SK-N-DZ (cell line): ENCODE measurements at regions not wholly inside any gene's neighbourhood (a gene's known extent, or its start where the extent isn't known, plus 50 kb on each side); places are given as distances from the start of the nearest gene placed in this dataset.
"Not testable (repeated sequence)": the region's sequence is repeated elsewhere in the genome, so short reads cannot be mapped to it uniquely, and the experiment has no call there.

ENCODE experiments used
- DNase-seq: peaks from one replicate; pipeline ENCODE4 v3.0.0-alpha.2; 2015; ENCODE audit warnings: low spot score

GRCh38 chr15:20346082-20346805 is 195.4 kb downstream of the GOLGA6L6 start:
- DNase-seq: peak; percentile 13

DNA sequence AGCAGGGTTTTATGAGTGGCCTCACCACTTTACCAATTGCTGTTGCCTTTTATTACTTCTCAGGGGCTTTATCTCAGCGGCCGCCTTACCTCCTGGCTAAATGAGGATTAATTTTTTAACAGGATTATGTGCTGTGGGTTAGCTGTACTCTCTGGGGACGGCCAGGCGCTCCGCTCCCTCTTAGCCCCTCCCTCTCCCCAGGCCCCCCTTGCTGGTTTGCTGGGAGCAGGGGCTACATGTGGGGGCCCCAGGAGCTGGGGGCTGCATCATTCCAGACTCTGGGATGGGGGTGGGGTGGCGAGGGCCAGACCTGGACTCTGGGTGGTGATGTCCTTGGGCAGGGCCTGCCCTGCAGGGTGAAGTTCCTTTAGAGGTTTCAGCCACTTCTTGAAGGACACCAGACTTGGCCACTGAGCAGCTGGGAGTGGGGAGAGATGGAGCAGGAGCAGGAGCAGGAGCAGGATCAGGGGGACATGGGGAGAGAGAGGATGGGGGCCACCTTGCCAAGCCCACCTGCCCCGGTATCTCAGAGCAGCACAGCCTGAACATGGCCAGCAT is 196.1 kb downstream of the GOLGA6L6 start:
- DNase-seq: peak; percentile 13

GRCh38 chr15:20344601-20345400 is 196.8 kb downstream of the GOLGA6L6 start:
- peak; percentile 8 for DNase-seq

GRCh38 chr15:20343395-20344211 is 198.0 kb downstream of the GOLGA6L6 start:
- not testable (repeated sequence) for DNase-seq

DNA sequence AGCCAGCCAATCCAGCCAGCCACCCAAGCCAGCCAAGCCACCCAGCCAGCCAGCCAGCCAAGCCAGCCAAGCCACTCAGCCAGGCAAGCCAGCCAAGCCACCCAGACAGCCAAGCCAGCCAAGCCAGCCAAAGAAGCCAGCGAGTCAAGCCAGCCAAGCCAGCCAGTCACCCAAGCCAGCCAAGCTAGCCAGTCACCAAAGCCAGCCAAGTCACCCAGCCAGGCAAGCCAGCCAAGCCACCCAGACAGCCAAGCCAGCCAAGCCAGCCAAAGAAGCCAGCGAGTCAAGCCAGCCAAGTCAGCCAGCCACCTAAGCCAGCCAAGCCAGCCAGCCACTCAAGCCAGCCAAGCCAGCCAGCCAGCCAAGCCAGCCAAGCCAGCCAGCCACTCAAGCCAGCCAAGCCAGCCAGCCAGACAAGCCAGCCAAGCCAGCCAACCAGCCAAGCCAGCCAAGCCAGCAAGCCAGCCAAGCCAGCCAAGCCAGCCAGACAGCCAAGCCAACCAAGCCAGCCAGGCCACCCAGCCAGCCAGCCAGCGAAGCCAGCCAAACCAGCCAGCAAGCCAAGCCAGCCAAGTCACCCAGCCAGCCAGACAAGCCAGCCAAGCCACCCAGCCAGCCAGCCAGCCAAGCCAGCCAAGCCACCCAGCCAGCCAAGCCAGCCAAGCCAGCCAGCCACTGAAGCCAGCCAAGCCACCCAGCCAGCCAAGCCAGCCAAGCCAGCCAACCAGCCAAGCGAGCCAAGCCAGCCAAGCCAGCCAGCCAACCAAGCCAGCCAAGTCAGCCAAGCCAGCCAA is 198.8 kb downstream of the GOLGA6L6 start:
- DNase-seq: not testable (repeated sequence)

GRCh38 chr15:20341901-20342600 is 199.5 kb downstream of the GOLGA6L6 start:
- DNase-seq: peak; percentile 5

- peak; percentile 23 for DNase-seq
Observed at GRCh38 chr15:20340931-20341661, 200.5 kb downstream of the GOLGA6L6 start.

DNA sequence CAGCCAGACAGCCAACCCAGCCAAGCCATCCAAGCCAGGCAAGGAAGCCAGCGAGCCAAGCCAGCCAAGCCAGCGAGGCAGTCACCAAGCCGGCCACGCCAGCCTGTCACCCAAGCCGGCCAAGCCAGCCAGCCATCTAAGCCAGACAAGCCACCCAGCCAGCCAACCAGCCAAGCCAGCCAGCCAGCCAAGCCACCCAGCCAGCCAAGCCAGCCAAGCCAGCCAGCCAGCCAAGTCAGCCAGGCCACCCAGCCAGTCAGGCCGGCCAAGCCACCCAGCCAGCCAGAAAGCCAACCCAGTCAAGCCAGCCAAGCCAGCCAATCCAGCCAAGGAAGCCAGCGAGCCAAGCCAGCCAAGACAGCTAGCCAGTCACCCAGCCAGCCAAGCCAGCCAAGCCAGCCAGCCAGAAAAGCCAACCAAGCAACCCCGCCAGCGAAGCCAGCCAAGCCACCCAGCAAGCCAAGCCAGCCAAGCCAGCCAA is 201.2 kb downstream of the GOLGA6L6 start:
- DNase-seq: peak; percentile 11

DNA sequence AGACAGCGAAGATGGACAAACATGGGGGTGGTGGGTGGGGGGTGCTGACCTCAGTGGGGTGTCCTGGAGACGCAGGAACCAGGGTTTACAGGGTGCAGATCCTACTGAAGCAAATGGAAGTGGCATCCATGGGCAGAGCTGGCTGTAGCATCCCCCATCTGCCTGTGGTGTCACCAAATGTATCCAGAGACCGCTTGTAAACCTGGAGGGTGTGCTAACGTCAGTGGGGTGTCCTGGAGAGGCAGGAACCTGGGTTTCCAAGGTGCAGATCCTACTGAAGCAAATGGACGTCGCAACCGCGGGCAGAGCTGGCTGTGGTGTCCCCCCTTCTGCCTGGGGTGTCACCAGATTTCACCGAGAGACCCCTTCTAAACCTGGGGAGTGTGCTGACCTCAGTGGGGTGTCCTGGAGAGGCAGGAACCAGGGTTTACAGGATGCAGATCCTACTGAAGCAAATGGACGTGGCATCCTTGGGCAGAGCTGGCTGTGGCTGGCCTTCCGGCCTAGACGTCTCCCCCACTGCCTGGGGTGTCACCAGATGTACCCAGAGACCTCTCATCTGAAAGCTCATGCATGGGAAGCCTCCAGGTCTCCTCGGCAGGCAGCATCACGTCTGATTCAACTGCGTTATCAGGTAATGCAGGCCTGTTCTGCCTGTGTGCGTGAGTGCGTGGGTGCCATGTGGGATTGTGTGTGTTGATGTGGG is 202.4 kb downstream of the GOLGA6L6 start:
- DNase-seq: peak; percentile 10

GRCh38 chr15:20338671-20339070 is 202.9 kb downstream of the GOLGA6L6 start:
- DNase-seq: not testable (repeated sequence)

GRCh38 chr15:20337238-20337637 is 204.4 kb downstream of the GOLGA6L6 start:
- DNase-seq: not testable (repeated sequence)

DNA sequence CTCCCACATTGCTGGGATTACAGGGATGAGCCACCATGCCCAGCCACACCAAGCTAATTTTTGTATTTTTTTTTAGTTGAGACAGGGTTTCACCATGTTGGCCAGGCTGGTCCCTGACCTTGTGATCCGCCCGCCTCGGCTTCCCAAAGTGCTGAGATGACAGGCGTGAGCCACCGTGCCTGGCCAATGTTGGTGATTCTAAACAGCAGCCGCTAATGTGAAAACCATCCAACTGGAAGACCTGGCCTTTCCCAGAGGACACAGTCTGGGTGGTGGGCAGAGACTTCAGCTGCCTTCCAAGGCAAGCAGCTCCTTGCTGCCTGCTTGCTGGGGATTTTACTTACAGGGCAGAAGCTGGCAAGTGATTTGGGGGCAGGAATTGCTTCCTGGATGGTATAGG is 207.1 kb downstream of the GOLGA6L6 start:
- DNase-seq: not testable (repeated sequence)

DNA sequence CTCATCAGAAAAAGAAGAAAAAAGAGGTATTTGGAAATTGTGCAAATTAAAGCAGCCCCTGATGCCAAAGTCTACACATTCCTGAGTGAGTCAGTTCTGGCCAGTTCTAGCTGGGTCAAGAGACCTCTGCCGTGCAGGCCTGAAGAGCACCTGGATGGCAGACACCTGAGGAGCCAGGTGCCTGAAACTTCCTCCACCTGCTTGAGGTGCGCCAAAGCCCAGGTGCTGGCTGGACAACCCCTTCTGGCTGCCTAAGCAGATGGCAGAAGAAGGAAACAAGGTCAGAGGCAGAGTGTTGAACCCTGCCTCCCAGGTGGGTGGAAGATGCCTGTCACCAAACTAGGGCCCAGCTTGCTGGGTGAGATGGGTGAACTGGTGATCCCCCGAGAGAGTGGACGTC is 215.8 kb downstream of the GOLGA6L6 start:
- not testable (repeated sequence) for DNase-seq

- DNase-seq: not testable (repeated sequence)
Observed at GRCh38 chr15:20317132-20317531, 224.5 kb downstream of the GOLGA6L6 start.

- not testable (repeated sequence) for DNase-seq
Observed at GRCh38 chr15:20311014-20311680, 230.5 kb downstream of the GOLGA6L6 start.

- no peak for DNase-seq
Observed at GRCh38 chr15:20310603-20311002, 231.0 kb downstream of the GOLGA6L6 start.

DNA sequence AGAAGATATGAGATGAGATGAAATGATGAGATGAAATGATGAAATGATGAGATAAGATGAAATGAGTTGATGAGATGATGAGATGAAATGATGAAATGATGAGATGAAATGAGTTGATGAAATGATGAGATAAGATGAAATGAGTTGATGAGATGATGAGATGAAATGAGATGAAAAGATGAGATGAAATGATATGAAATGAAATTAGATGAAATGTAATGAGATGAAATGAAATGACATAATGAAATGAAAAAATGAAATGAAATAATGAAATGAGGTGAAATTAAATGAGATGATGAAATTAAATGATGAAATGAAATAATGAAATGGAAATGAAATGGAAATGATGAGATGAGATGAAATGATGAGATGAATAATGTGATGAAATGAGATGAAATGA is 231.6 kb downstream of the GOLGA6L6 start:
- DNase-seq: not testable (repeated sequence)

DNA sequence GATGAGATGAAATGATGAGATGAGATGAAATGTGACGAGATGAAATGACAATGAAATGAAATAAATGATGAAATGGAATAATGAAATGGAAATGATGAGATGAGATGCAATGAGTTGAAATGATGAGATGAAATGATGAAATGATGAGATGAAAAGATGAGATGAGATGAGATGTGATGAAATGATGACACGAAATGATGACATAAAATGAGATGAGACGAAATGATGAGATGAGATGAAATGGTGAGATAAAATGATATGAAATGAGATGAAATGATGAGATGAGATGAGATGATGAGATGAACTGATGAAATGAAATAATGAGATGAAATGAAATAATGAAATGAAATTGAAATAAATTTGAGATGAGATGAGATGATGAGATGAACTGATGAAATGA is 232.2 kb downstream of the GOLGA6L6 start:
- DNase-seq: not testable (repeated sequence)
